Neural crest cell (in vitro differentiated cells): ENCODE measurements at regions not wholly inside any gene's neighbourhood (a gene's known extent, or its start where the extent isn't known, plus 50 kb on each side); places are given as distances from the start of the nearest gene placed in this dataset.
A peak's percentile ranks its signal among the peaks of the same experiment; 100 is the strongest.

Source experiments
- DNase-seq: peaks from one replicate; pipeline ENCODE4 v3.0.0; 2021; ENCODE audit warnings: low read depth, mixed read lengths, low spot score
- H3K27ac Mint-ChIP-seq: one replicate; pipeline ENCODE4 v1.8.0; 2021; ENCODE audit warnings: mild to moderate bottlenecking, mixed read lengths; ENCODE audit not compliant: unreplicated experiment
- H3K27me3 Mint-ChIP-seq: 2 replicates; pipeline ENCODE4 v1.8.0; 2021; ENCODE audit warnings: low read depth, mild to moderate bottlenecking, mixed read lengths
- H3K36me3 Mint-ChIP-seq: 2 replicates; pipeline ENCODE4 v1.8.0; 2021; ENCODE audit warnings: low read depth, mild to moderate bottlenecking, mixed read lengths
- H3K4me1 Mint-ChIP-seq: 2 replicates; pipeline ENCODE4 v1.8.0; 2021; ENCODE audit warnings: mixed read lengths
- H3K4me3 Mint-ChIP-seq: one replicate; pipeline ENCODE4 v1.8.0; 2021; ENCODE audit warnings: mild to moderate bottlenecking, mixed read lengths
- H3K9me3 Mint-ChIP-seq: 2 replicates; pipeline ENCODE4 v1.8.0; 2021; ENCODE audit warnings: mixed read lengths
- TF ChIP-seq, protein P1 (sequence below): fragments of 200-600 bp; sonication (generic); conservative IDR thresholded peaks from 2 replicates; pipeline ENCODE4 v1.5.0; 2021; ENCODE audit warnings: antibody characterized with exemption, mild to moderate bottlenecking

GRCh38 chr3:193080821-193081365, 160.1 kb upstream of the PLAAT1 start:
- Mint-ChIP-seq H3K27ac (peak overlapping the region; percentile 30), H3K27me3 (no peaks in the 10 kb centered on the region), H3K9me3 (peaks cover 20% of the 10 kb centered on the region), H3K4me3 (no peak overlapping the region), H3K4me1 (peaks cover 20% of the 10 kb centered on the region), H3K36me3 (no peaks in the 10 kb centered on the region)
- TF ChIP-seq, protein P1, sequence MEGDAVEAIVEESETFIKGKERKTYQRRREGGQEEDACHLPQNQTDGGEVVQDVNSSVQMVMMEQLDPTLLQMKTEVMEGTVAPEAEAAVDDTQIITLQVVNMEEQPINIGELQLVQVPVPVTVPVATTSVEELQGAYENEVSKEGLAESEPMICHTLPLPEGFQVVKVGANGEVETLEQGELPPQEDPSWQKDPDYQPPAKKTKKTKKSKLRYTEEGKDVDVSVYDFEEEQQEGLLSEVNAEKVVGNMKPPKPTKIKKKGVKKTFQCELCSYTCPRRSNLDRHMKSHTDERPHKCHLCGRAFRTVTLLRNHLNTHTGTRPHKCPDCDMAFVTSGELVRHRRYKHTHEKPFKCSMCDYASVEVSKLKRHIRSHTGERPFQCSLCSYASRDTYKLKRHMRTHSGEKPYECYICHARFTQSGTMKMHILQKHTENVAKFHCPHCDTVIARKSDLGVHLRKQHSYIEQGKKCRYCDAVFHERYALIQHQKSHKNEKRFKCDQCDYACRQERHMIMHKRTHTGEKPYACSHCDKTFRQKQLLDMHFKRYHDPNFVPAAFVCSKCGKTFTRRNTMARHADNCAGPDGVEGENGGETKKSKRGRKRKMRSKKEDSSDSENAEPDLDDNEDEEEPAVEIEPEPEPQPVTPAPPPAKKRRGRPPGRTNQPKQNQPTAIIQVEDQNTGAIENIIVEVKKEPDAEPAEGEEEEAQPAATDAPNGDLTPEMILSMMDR: no peak
- DNase-seq: no peak

GRCh38 chr3:193085655-193086054, 155.4 kb upstream of the PLAAT1 start:
- no peak for DNase-seq
- Mint-ChIP-seq H3K27ac (no peak overlapping the region), H3K4me1 (peaks cover 4% of the 10 kb centered on the region), H3K27me3 (no peaks in the 10 kb centered on the region), H3K9me3 (peaks cover 21% of the 10 kb centered on the region), H3K4me3 (no peak overlapping the region), H3K36me3 (no peaks in the 10 kb centered on the region)
- TF ChIP-seq, protein P1: no peak

GRCh38 chr3:193086681-193087080, 154.3 kb upstream of the PLAAT1 start:
- H3K4me3 Mint-ChIP-seq: no peak overlapping the region
- H3K9me3 Mint-ChIP-seq: peaks cover 20% of the 10 kb centered on the region
- TF ChIP-seq, protein P1: no peak
- DNase-seq: no peak
- no peaks in the 10 kb centered on the region for H3K36me3 Mint-ChIP-seq
- peaks cover 4% of the 10 kb centered on the region for H3K4me1 Mint-ChIP-seq
- H3K27ac Mint-ChIP-seq: peak overlapping the region; percentile 63
- H3K27me3 Mint-ChIP-seq: no peaks in the 10 kb centered on the region

- H3K4me3 Mint-ChIP-seq: no peak overlapping the region
- H3K9me3 Mint-ChIP-seq: peaks cover 23% of the 10 kb centered on the region
- TF ChIP-seq, protein P1: no peak
- H3K27me3 Mint-ChIP-seq: no peaks in the 10 kb centered on the region
- peaks cover 4% of the 10 kb centered on the region for H3K4me1 Mint-ChIP-seq
- no peak overlapping the region for H3K27ac Mint-ChIP-seq
- H3K36me3 Mint-ChIP-seq: no peaks in the 10 kb centered on the region
- DNase-seq: no peak
Observed at GRCh38 chr3:193087336-193087735, 153.7 kb upstream of the PLAAT1 start.

GRCh38 chr3:193095366-193095765, 145.7 kb upstream of the PLAAT1 start:
- H3K36me3 Mint-ChIP-seq: peaks cover 2% of the 10 kb centered on the region
- no peak overlapping the region for H3K4me3 Mint-ChIP-seq
- TF ChIP-seq, protein P1: no peak
- no peak for DNase-seq
- no peak overlapping the region for H3K27ac Mint-ChIP-seq
- no peaks in the 10 kb centered on the region for H3K27me3 Mint-ChIP-seq
- H3K9me3 Mint-ChIP-seq: peaks cover 9% of the 10 kb centered on the region
- H3K4me1 Mint-ChIP-seq: no peaks in the 10 kb centered on the region

DNA sequence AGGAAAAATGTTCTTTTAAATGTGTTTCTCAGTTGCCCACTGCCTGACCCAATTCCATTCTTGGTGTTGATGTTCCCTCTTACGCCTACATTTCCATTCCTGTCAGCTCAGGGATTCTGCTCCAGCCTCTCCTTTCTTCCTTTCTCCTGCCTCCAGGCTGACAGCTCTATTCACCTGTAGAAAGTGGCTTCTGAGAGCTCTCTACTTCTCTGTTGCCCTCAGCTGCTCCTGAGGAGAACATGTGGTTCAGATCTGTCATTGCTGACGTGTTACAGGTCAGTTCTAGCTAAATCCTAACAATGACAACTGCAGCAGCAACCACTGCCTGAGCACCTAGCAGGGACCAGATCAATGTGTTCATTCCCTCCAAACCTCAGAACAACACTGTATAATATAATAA, 144.9 kb upstream of the PLAAT1 start:
- Mint-ChIP-seq H3K4me3 (no peak overlapping the region), H3K36me3 (peaks cover 6% of the 10 kb centered on the region), H3K27me3 (no peaks in the 10 kb centered on the region), H3K27ac (no peak overlapping the region), H3K9me3 (peaks cover 13% of the 10 kb centered on the region), H3K4me1 (no peaks in the 10 kb centered on the region)
- TF ChIP-seq, protein P1: no peak
- DNase-seq: no peak
